CD4-positive, alpha-beta T cell treated with Interferon gamma for 1 hour (primary cell): ENCODE measurements at regions not wholly inside any gene's neighbourhood (a gene's known extent, or its start where the extent isn't known, plus 50 kb on each side); places are given as distances from the start of the nearest gene placed in this dataset.
"Not testable (repeated sequence)": the region's sequence is repeated elsewhere in the genome, so short reads cannot be mapped to it uniquely, and the experiment has no call there.

ENCODE experiments used
- DNase-seq: peaks from one replicate; pipeline ENCODE4 v3.0.0-alpha.2; 2020

- DNase-seq, result no peak
Observed at GRCh38 chr7:10723832-10724231, 249.8 kb upstream of the PHF14 start.

- no peak for DNase-seq
Observed at GRCh38 chr7:10724449-10724848, 249.2 kb upstream of the PHF14 start.

GRCh38 chr7:10727636-10728035 lies 246.0 kb upstream of the PHF14 start:
- no peak for DNase-seq

- no peak for DNase-seq
Observed at GRCh38 chr7:10731253-10731773, 242.4 kb upstream of the PHF14 start.

GRCh38 chr7:10733747-10734146 lies 239.9 kb upstream of the PHF14 start:
- no peak for DNase-seq

GRCh38 chr7:10734595-10734994 lies 239.1 kb upstream of the PHF14 start:
- DNase-seq, result no peak

- no peak for DNase-seq
Observed at GRCh38 chr7:10739401-10739800, 234.3 kb upstream of the PHF14 start.

GRCh38 chr7:10740805-10741204 lies 232.9 kb upstream of the PHF14 start:
- DNase-seq, result no peak

- DNase-seq, result no peak
Observed at GRCh38 chr7:10756981-10757380, 216.7 kb upstream of the PHF14 start.

- DNase-seq, result no peak
Observed at GRCh38 chr7:10759120-10759519, 214.6 kb upstream of the PHF14 start.

- DNase-seq, result no peak
Observed at GRCh38 chr7:10767771-10768170, 205.9 kb upstream of the PHF14 start.

GRCh38 chr7:10770176-10770575 lies 203.5 kb upstream of the PHF14 start:
- DNase-seq, result no peak

GRCh38 chr7:10773430-10773829 lies 200.2 kb upstream of the PHF14 start:
- DNase-seq, result no peak

GRCh38 chr7:10779465-10780399 lies 193.9 kb upstream of the PHF14 start:
- DNase-seq, result no peak

- no peak for DNase-seq
Observed at GRCh38 chr7:10780400-10780747, 193.3 kb upstream of the PHF14 start.

- DNase-seq, result not testable (repeated sequence)
Observed at GRCh38 chr7:10786976-10787375, 186.7 kb upstream of the PHF14 start.

- DNase-seq, result no peak
Observed at GRCh38 chr7:10789170-10789569, 184.5 kb upstream of the PHF14 start.

GRCh38 chr7:10790910-10791309 lies 182.8 kb upstream of the PHF14 start:
- DNase-seq, result no peak

- DNase-seq, result no peak
Observed at GRCh38 chr7:10793995-10794775, 179.5 kb upstream of the PHF14 start.

GRCh38 chr7:10797157-10797556 lies 176.5 kb upstream of the PHF14 start:
- DNase-seq, result no peak

GRCh38 chr7:10798044-10798443 lies 175.6 kb upstream of the PHF14 start:
- no peak for DNase-seq

GRCh38 chr7:10799475-10799874 lies 174.2 kb upstream of the PHF14 start:
- no peak for DNase-seq

- DNase-seq, result no peak
Observed at GRCh38 chr7:10802011-10802410, 171.7 kb upstream of the PHF14 start.

GRCh38 chr7:10802526-10802925 lies 171.1 kb upstream of the PHF14 start:
- DNase-seq, result no peak
